ENCODE measurements at regions not wholly inside any gene's neighbourhood (a gene's known extent, or its start where the extent isn't known, plus 50 kb on each side); places are given as distances from the start of the nearest gene placed in this dataset.

- 39 to 41% methylated on average over 1 of the region's 1 CpG for WGBS, 2 donors
These were observed 896.7 kb upstream of the ANO3 start for GRCh38 chr11:25435197-25435596.

GRCh38 chr11:25436326-25436725, 895.6 kb upstream of the ANO3 start:
- H3K27me3 ChIP-seq, result no peaks in the 10 kb centered on the region
- H3K36me3 ChIP-seq, result no peaks in the 10 kb centered on the region
- no peak for DNase-seq
- 54 to 69% methylated on average over 2 of the region's 2 CpGs for WGBS, 2 donors
- H3K4me1 ChIP-seq, result no peaks in the 10 kb centered on the region
- H3K27ac ChIP-seq, result no peak overlapping the region
- no peaks in the 10 kb centered on the region for H3K9me3 ChIP-seq
- H3K4me3 ChIP-seq, result no peak overlapping the region
- intact Hi-C loops (cut with DNase I), result no loop called here
- TF ChIP-seq POLR2A (IDR thresholded peaks at IDR 0.05), result no peak
- TF ChIP-seq CTCF (IDR thresholded peaks at IDR 0.05), result no peak

More at GRCh38 chr11:25435197-25435596, 896.7 kb upstream of the ANO3 start:
- Histone ChIP-seq H3K36me3 (no peaks in the 10 kb centered on the region), H3K4me1 (no peaks in the 10 kb centered on the region), H3K4me3 (no peak overlapping the region), H3K27me3 (no peaks in the 10 kb centered on the region), H3K27ac (no peak overlapping the region), H3K9me3 (no peaks in the 10 kb centered on the region)
- DNase-seq, result no peak
- intact Hi-C loops (cut with DNase I), result no loop called here
- TF ChIP-seq CTCF (IDR thresholded peaks at IDR 0.05) (no peak), POLR2A (IDR thresholded peaks at IDR 0.05) (no peak)

GRCh38 chr11:25441421-25441820, 890.5 kb upstream of the ANO3 start:
- 17 to 21% methylated on average over 3 of the region's 3 CpGs for WGBS, 2 donors
- no peaks in the 10 kb centered on the region for H3K36me3 ChIP-seq
- no peaks in the 10 kb centered on the region for H3K9me3 ChIP-seq
- H3K27me3 ChIP-seq, result no peaks in the 10 kb centered on the region
- no peak overlapping the region for H3K27ac ChIP-seq
- H3K4me3 ChIP-seq, result no peak overlapping the region
- no peak for DNase-seq
- no peaks in the 10 kb centered on the region for H3K4me1 ChIP-seq
- TF ChIP-seq POLR2A (IDR thresholded peaks at IDR 0.05) (no peak), CTCF (IDR thresholded peaks at IDR 0.05) (no peak)
- intact Hi-C loops (cut with DNase I), result no loop called here

GRCh38 chr11:25449091-25449490, 882.8 kb upstream of the ANO3 start:
- Histone ChIP-seq H3K4me1 (no peaks in the 10 kb centered on the region), H3K27me3 (no peaks in the 10 kb centered on the region), H3K4me3 (no peak overlapping the region), H3K9me3 (no peaks in the 10 kb centered on the region), H3K27ac (no peak overlapping the region), H3K36me3 (no peaks in the 10 kb centered on the region)
- WGBS, 2 donors, result 71 to 85% methylated on average over 1 of the region's 1 CpG
- intact Hi-C loops (cut with DNase I), result no loop called here
- TF ChIP-seq POLR2A (IDR thresholded peaks at IDR 0.05) (no peak), CTCF (IDR thresholded peaks at IDR 0.05) (no peak)
- DNase-seq, result no peak

DNA sequence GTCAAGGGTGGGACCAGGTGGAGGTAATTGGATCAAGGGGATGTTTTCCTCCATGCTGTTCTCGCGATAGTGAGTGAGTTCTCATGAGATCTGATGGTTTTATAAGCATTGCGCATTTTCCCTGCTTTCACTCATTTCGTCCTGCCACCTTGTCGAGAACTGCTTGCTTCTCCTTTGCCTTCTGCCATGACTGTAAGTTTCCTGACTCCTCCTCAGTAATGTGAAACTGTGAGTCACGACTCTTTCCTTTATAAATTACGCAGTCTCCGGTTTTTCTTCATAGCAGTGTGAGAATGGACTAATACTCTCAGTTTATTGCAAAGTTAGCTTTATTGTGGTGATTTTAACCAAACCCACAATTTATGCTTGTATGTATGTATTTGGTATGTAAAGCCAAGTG, 878.5 kb upstream of the ANO3 start:
- 88 to 95% methylated on average over 8 of the region's 8 CpGs for WGBS, 2 donors
- Histone ChIP-seq H3K4me1 (no peaks in the 10 kb centered on the region), H3K27ac (no peak overlapping the region), H3K9me3 (no peaks in the 10 kb centered on the region), H3K27me3 (no peaks in the 10 kb centered on the region), H3K4me3 (no peak overlapping the region), H3K36me3 (no peaks in the 10 kb centered on the region)
- TF ChIP-seq POLR2A (IDR thresholded peaks at IDR 0.05), result no peak
- TF ChIP-seq CTCF (IDR thresholded peaks at IDR 0.05), result no peak
- DNase-seq, result no peak
- intact Hi-C loops (cut with DNase I), result no loop called here
